Body of pancreas (tissue), 4 donors: ENCODE measurements at regions not wholly inside any gene's neighbourhood (a gene's known extent, or its start where the extent isn't known, plus 50 kb on each side); places are given as distances from the start of the nearest gene placed in this dataset.

Experiments
- CTCF ChIP-seq, 7 experiments: fragments of 450-650 bp in 4 of 7; fragments of 200-600 bp in 3 of 7; sonication (generic) in 3 of 7; IDR thresholded peaks; one replicate each; pipeline ENCODE4 v1.5.1; 2016 to 2019; ENCODE audit warnings: antibody characterized with exemption in 7 of 7
- POLR2A ChIP-seq, 3 donors: fragments of 450-650 bp; IDR thresholded peaks; one replicate each; pipeline ENCODE4 v1.6.1; 2016; ENCODE audit warnings: antibody characterized with exemption in 3 of 3, mild to moderate bottlenecking in 2 of 3

DNA sequence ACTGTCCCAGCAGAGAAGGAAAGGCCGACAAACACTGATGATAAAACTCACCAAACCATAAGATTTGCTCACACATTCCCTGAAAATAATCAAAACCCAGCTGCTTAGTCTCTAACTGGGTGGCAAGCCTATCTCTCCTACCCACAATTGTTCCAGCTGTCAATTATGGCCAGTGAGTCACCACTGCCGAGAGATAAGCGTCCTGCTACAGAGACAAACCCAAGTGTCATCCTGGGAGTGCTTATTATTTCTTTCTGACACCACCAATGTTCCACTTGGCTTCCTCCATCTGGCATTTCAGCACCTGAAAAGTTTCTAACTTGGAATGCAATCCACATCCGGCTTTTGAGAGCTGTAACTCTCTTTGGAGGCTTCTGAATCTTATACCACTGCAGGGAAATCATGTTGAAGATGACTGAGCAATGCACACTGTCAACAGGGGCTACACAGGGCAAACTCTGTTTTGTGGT lies 51.5 kb upstream of the VAV3 start:
- TF ChIP-seq CTCF (IDR thresholded peaks at IDR 0.05) (no peak), POLR2A (IDR thresholded peaks at IDR 0.05) (no peak)
